NCI-H345 treated with DMSO at 0.1 percent for 48 hours (cell line): ENCODE measurements at regions not wholly inside any gene's neighbourhood (a gene's known extent, or its start where the extent isn't known, plus 50 kb on each side); places are given as distances from the start of the nearest gene placed in this dataset.
A peak's percentile ranks its signal among the peaks of the same experiment; 100 is the strongest.

Source experiments
- DNase-seq: peaks from one replicate; lab custom pipeline; 2025; ENCODE audit not compliant: unreplicated experiment; lab: John Stamatoyannopoulos, UW

GRCh38 chr15:94606286-94606685 is 374.9 kb downstream of the MCTP2 start:
- no peak for DNase-seq

DNA sequence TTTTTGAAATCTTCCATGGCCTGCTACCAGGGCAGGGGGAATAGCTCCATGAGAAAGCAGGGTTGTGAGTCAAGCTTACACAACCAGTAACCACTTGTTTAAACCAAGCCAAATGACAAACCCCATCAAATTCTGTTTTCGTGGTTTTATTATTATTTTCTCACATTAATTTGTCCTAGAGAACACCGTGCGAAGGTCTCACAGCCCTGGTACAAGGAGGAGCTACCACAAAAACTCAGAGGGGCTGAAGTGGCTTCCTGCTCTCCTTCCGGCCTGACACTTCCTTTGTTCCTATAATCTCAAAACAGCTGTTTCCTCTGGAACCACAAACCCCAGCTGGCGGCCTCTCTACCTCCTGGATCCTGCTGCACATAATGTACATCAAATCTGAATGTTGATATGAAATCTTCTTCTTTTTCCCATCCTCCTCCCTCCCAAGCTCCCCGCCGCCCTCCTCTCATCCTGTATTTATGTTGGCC is 375.9 kb downstream of the MCTP2 start:
- no peak for DNase-seq

- DNase-seq: no peak
Observed at GRCh38 chr15:94610069-94610468, 378.7 kb downstream of the MCTP2 start.

DNA sequence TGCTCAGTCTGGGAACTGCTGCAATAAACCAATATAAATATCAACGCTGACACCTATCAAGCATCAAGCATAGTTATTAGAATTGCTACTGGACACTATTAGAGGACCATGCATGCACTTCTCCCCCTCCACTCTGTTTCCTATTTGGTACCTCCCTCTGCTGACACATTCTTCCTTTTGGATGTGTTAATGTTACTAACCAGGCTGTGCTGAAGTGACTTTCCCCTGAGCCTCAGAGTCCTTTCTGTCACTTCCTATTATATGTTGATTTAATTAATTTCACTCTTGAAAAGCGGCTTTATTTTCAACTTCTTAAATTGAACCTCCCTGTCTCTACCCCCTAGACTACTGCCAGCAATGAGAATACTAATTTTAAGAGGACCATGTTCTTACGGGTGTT is 379.1 kb downstream of the MCTP2 start:
- no peak for DNase-seq

DNA sequence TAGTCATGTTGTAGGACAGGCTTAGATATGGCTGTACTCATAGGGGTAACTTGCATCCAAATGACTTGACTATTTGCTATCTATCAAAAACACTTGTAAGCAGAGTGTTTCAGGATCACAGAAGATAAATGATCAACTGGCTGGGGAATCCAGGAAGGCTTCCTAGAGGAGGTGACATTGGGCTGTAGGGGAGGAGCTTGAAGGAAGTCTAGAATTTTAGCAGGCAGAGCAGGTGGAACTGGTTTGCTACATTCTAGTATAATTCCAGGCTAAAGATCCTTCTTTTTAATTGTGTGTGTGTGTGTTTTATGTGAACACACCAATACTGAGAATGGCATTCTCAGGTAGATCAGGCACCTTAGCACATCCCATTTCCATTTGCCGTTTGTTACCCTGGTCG is 380.3 kb downstream of the MCTP2 start:
- DNase-seq: no peak

GRCh38 chr15:94615688-94616087 is 384.3 kb downstream of the MCTP2 start:
- no peak for DNase-seq

GRCh38 chr15:94620632-94621031 is 389.3 kb downstream of the MCTP2 start:
- DNase-seq: no peak

DNA sequence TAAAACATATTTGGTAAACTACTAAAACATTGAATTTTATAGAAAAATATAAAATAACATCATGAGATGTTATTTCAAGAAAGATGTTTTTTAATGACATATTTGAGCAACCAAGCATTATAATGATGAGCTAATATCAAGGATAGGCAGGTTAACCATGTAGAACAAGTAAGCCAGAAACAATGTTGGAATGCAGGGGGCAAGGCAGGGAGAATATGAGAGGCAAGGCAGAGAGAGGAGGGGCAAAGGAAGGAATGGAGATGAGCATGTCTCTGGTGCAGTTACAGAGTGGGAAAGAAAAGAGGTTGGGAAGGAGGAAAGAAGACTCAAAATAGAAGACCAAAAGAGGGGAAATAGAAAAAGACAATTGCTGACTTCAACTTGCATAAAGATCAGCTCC is 390.4 kb downstream of the MCTP2 start:
- no peak for DNase-seq

DNA sequence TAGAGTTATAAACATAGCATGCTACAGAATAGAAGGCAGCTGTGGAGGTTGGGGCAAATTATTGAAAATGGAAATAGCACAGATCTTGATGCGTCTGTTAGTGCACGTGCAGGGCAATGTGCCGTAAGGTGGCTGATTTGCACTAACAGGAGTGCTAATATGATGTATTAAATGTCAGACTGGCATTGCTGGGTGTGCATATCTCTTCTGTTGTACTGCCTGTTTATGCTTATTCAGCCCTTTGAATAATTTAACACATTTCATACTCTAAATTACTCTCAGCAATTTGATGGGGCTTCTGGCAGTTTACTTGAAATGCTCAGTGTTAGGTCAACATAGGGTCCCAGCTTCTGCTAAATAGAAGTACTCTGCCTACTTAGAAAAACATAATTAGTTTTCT is 395.6 kb downstream of the MCTP2 start:
- DNase-seq: no peak

GRCh38 chr15:94631608-94632007 is 400.2 kb downstream of the MCTP2 start:
- no peak for DNase-seq

- no peak for DNase-seq
Observed at GRCh38 chr15:94638183-94638582, 406.8 kb downstream of the MCTP2 start.

DNA sequence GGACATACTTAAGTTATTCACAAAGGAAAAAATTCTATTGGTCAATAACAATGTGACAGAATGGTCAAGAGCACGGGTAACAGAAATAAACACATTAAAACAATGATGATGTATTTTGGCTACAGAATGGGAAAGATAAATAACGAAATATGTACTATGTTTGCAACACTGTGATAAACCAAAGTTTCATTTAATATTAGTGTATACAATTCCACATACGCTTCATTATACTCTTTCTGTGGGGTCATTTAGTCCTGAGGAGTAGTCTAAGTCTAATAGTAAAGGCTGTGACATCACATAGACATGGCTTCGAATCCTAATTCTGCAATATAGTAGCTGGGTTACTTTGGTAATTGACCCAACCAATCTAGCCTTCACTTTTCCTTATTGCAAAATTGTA is 408.3 kb downstream of the MCTP2 start:
- DNase-seq: no peak

GRCh38 chr15:94644433-94644832 is 413.1 kb downstream of the MCTP2 start:
- DNase-seq: no peak

GRCh38 chr15:94653071-94653470 is 421.7 kb downstream of the MCTP2 start:
- DNase-seq: no peak

DNA sequence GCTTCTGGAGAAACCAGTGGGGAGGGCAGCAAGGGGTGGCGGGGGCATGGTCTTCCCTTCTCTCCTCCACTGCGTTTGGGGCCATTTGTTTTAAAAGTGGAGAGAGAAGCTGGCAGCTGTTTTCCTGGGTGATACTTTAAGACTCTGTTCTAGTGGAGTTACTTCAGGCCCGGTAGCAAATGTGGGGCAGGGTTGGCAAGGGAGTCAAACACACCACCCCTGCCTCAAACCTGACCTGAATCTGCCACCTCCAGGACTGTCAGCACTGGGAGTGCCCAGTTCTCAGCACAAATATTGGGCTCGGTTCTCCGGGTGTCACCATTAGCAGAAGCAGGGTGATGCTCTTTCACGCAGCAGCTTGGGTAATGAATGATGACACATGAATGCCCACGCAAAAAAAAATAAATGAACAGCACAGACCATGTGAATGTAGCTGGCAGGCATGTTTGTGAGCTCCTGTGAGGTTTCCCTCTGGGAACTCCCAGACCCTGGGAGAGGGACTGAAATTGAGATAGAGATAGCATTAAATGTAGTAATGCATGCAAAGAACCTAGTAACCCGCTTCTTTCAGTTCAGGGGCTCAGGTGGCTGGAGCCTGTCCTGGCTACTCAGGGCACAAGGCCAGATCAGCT is 424.0 kb downstream of the MCTP2 start:
- no peak for DNase-seq

DNA sequence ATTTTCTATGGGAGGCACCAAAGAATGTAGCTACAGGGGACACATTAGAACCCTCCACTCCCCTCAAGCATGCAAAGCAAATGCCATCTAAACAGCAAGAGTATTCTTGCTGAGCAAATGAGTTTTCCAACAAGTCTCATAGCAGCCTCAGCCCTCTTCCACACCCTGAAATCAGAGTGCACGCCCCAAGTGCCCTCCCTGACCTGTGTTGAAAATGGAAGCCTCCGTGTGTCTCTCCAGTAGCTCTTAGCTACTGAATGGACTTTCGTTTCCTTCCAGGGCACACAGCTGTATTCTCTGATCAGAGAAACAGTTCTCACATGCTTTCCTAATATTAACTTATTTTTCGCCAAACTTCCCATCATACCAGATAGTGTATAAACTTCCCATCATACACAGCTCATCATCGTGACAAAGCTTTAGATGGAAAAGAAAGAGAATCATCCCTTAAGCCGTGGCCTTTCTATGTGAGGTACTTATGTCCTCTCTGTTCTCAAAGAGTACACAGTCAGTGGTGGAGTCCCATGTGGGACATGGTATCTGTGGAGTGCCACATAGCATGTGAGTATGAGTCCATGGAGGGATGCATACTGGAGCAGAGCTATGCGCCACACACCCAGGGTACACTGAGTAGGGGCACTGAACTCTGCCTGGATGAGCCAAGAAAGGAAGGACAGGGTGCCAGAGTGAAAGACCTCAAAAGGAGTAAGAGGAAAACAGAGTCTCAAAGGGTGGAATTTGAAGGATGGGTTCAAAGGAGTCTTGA is 434.5 kb downstream of the MCTP2 start:
- no peak for DNase-seq

- no peak for DNase-seq
Observed at GRCh38 chr15:94666553-94666952, 435.2 kb downstream of the MCTP2 start.

- no peak for DNase-seq
Observed at GRCh38 chr15:94667109-94667508, 435.7 kb downstream of the MCTP2 start.

DNA sequence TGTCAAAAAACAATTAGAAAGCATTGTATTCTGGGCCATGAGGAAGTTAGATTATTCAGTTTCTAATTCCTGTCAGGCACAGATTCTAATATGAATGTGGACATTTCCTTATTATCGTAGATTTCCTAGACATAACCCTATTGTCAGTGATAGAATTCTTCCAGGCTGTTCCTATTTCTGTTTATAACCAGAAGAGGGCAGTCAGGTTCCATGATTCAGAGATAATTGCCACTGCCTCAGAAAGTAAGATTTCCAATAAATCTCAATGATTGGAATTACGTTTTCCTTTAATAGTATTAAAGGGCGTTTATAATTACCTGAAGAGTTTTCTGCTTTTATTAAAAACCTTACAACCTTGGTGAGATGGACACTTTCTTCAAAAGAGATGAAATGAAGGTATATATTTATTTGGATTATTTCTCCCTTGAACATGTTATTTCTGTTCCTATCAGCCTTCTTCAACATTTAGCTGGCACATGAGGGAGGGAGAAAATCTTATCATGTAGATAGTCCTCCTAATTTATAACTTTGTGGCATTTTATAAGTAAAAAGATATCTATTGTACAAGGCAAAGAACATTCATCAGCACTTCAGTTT is 439.2 kb downstream of the MCTP2 start:
- peak; percentile 40 for DNase-seq

DNA sequence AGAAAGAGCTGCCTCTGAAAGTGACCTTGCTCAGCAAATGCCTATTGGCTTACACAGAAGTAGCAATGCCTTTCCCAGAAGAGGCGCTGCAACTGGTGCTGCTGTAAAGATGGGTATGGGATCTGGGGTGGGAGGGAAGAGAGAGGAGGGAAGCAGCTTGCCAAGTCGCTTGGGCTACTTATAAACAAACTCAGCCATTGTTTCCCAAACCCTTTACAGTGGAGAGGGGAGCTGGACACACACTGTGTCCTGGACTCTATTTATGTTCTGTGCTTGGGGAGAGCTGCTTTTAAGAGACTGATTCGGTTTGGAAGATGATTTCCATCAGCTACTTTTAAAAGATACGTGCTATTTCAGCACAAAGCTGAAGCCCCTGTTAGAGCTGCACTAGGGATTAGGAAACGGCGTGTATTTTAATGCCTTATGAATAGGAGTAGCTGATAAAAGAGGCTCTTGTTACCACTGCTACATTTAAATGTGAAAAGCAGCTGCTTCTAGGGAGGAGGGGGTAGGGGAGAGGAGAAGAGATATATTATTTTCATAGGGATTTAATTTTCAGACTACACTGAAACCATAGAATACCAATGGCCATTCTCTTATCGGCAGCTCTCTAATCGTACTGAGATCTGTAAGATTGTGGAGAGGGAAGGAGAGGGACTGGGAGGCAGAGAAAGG is 440.6 kb downstream of the MCTP2 start:
- peak; percentile 2 for DNase-seq

GRCh38 chr15:94673801-94674200 is 442.4 kb downstream of the MCTP2 start:
- DNase-seq: no peak

GRCh38 chr15:94674296-94674695 is 442.9 kb downstream of the MCTP2 start:
- DNase-seq: no peak
